H1 (cell line): ENCODE measurements at regions not wholly inside any gene's neighbourhood (a gene's known extent, or its start where the extent isn't known, plus 50 kb on each side); places are given as distances from the start of the nearest gene placed in this dataset.

ENCODE experiments used
- CTCF ChIA-PET: fragments of 300-600 bp; sonication (Branson Sonifier 250); formaldehyde crosslinking; loops from one replicate; lab custom pipeline; 2021; ENCODE audit not compliant: partially characterized antibody; lab: Charles Lee
- POLR2A ChIA-PET: fragments of 300-600 bp; sonication (Branson Sonifier 250); formaldehyde crosslinking; loops from one replicate; lab custom pipeline; 2021; ENCODE audit warnings: inconsistent platforms; ENCODE audit not compliant: partially characterized antibody; lab: Charles Lee
- DNase-seq, 2 experiments: peaks; one replicate each; pipeline versions ENCODE4 v3.0.0 to v3.0.0-alpha.2; 2010 to 2022; ENCODE audit warnings: low spot score in 2 of 2, low read depth in 1 of 2, mixed read lengths in 1 of 2
- FAIRE-seq: peaks from 2 replicates; lab custom pipeline; 2011; peaks lifted over from hg19 to GRCh38; lab: Jason Lieb, UNC
- H2AFZ ChIP-seq: 2 replicates; pipeline ENCODE4 v1.8.1; 2012; ENCODE audit warnings: low read length, inconsistent platforms
- H2AK5ac ChIP-seq: 2 replicates; pipeline ENCODE4 v1.6.1; 2013; ENCODE audit warnings: low read depth, low read length
- H2BK120ac ChIP-seq: replicated peaks from 2 replicates; pipeline ENCODE3; 2013; ENCODE audit warnings: low read depth, low read length, inconsistent platforms
- H2BK12ac ChIP-seq: 2 replicates; pipeline ENCODE4 v1.6.1; 2013; ENCODE audit warnings: low read depth, low read length
- H2BK15ac ChIP-seq: 2 replicates; pipeline ENCODE4 v1.6.1; 2013; ENCODE audit warnings: low read length
- H2BK20ac ChIP-seq: 2 replicates; pipeline ENCODE4 v1.6.1; 2013; ENCODE audit warnings: low read length
- H2BK5ac ChIP-seq: 2 replicates; pipeline ENCODE4 v1.6.1; 2013; ENCODE audit warnings: low read depth, low read length
- H3K14ac ChIP-seq: 2 replicates; pipeline ENCODE4 v1.6.1; 2013; ENCODE audit warnings: inconsistent platforms; ENCODE audit not compliant: insufficient read length
- H3K18ac ChIP-seq: 2 replicates; pipeline ENCODE4 v1.6.1; 2013; ENCODE audit warnings: low read length; ENCODE audit errors: extremely low read depth
- H3K23ac ChIP-seq: 2 replicates; pipeline ENCODE4 v1.6.1; 2013; ENCODE audit warnings: inconsistent platforms; ENCODE audit not compliant: insufficient read length
- H3K23me2 ChIP-seq: 2 replicates; pipeline ENCODE4 v1.6.1; 2013; ENCODE audit warnings: low read depth, low read length
- H3K27ac ChIP-seq: 2 replicates; pipeline ENCODE4 v1.6.1; 2011; ENCODE audit warnings: low read depth, low read length, inconsistent platforms
- H3K27me3 ChIP-seq, 4 experiments: replicated peaks in 1 of 4; 1 replicate in 1 of 4; 2 replicates in 3 of 4; pipeline versions ENCODE4 v1.6.1 to v1.8.1; 2011 to 2013; ENCODE audit warnings: low read length in 3 of 4, mild to moderate bottlenecking in 3 of 4, inconsistent platforms in 2 of 4, mixed read lengths in 2 of 4, moderate library complexity in 1 of 4; ENCODE audit not compliant: control insufficient read depth in 3 of 4, insufficient read depth in 3 of 4; ENCODE audit errors: extremely low read depth in 1 of 4
- H3K36me3 ChIP-seq, 4 experiments: 2 replicates each; pipeline versions ENCODE4 v1.6.1 to v1.8.1; 2011 to 2013; ENCODE audit warnings: mild to moderate bottlenecking in 4 of 4, low read length in 3 of 4, moderate library complexity in 2 of 4, control low read depth in 1 of 4, inconsistent platforms in 1 of 4; ENCODE audit not compliant: insufficient read depth in 4 of 4, control insufficient read depth in 2 of 4
- H3K4ac ChIP-seq: replicated peaks from 2 replicates; pipeline ENCODE3; 2013; ENCODE audit warnings: low read length, low read depth, mixed read lengths, inconsistent platforms; ENCODE audit not compliant: insufficient read length
- H3K4me1 ChIP-seq, 4 experiments: replicated peaks in 1 of 4; 1 replicate in 1 of 4; 2 replicates in 3 of 4; pipeline versions ENCODE4 v1.6.1 to v1.8.1; 2011 to 2013; ENCODE audit warnings: low read length in 3 of 4, inconsistent platforms in 2 of 4, mixed read lengths in 1 of 4; ENCODE audit not compliant: insufficient read depth in 4 of 4, control insufficient read depth in 3 of 4
- H3K4me2 ChIP-seq, 2 experiments: 2 replicates each; pipeline versions ENCODE4 v1.6.1 to v1.8.1; 2011 to 2013; ENCODE audit warnings: low read depth in 2 of 2, low read length in 2 of 2, control low read depth in 1 of 2, inconsistent platforms in 1 of 2, mild to moderate bottlenecking in 1 of 2; ENCODE audit not compliant: insufficient read depth in 1 of 2
- H3K4me3 ChIP-seq, 4 experiments: fragments of 200-600, 300-600 bp in 1 of 4; sonication (generic), shearing (Covaris generic), sonication (Bioruptor Twin) in 1 of 4; 2 replicates each; pipeline versions ENCODE4 v1.5.1 to v1.8.1; 2011 to 2016; ENCODE audit warnings: low read length in 4 of 4, low read depth in 3 of 4, control low read depth in 2 of 4, inconsistent platforms in 2 of 4, mild to moderate bottlenecking in 2 of 4, mixed read lengths in 1 of 4, moderate library complexity in 1 of 4; ENCODE audit not compliant: insufficient read depth in 2 of 4; ENCODE audit errors: extremely low read depth in 1 of 4
- H3K56ac ChIP-seq: replicated peaks from 2 replicates; pipeline ENCODE3; 2013; ENCODE audit warnings: low read depth, mild to moderate bottlenecking, mixed read lengths, low read length, inconsistent platforms; ENCODE audit not compliant: insufficient read length
- H3K79me1 ChIP-seq: 2 replicates; pipeline ENCODE4 v1.6.1; 2013; ENCODE audit warnings: low read depth, low read length, control low read depth
- H3K79me2 ChIP-seq, 2 experiments: 2 replicates each; pipeline versions ENCODE4 v1.6.1 to v1.8.1; 2012 to 2013; ENCODE audit warnings: low read length in 2 of 2, mild to moderate bottlenecking in 2 of 2, inconsistent platforms in 1 of 2; ENCODE audit not compliant: insufficient read depth in 2 of 2, control insufficient read depth in 1 of 2
- H3K9ac ChIP-seq, 4 experiments: replicated peaks in 1 of 4; 1 replicate in 1 of 4; 2 replicates in 3 of 4; pipeline versions ENCODE4 v1.6.1 to v1.8.1; 2011 to 2013; ENCODE audit warnings: low read depth in 3 of 4, low read length in 3 of 4, control low read depth in 2 of 4, mild to moderate bottlenecking in 2 of 4, moderate library complexity in 2 of 4, inconsistent platforms in 1 of 4; ENCODE audit errors: extremely low read depth in 1 of 4
- H3K9me3 ChIP-seq, 2 experiments: 2 replicates each; pipeline versions ENCODE4 v1.6.1 to v1.8.1; 2012 to 2013; ENCODE audit warnings: mild to moderate bottlenecking in 2 of 2, moderate library complexity in 2 of 2, control low read depth in 1 of 2, inconsistent platforms in 1 of 2, low read depth in 1 of 2, low read length in 1 of 2, mixed read lengths in 1 of 2; ENCODE audit not compliant: insufficient read depth in 2 of 2
- H4K20me1 ChIP-seq, 2 experiments: replicated peaks in 1 of 2; 2 replicates each; pipeline versions ENCODE3 to v1.8.1; 2011 to 2013; ENCODE audit warnings: inconsistent platforms in 2 of 2, low read length in 2 of 2, mild to moderate bottlenecking in 1 of 2; ENCODE audit not compliant: insufficient read depth in 2 of 2, control insufficient read depth in 1 of 2
- H4K5ac ChIP-seq: 2 replicates; pipeline ENCODE4 v1.6.1; 2013; ENCODE audit warnings: low read length, low read depth, mixed read lengths, inconsistent platforms; ENCODE audit not compliant: insufficient read length
- H4K8ac ChIP-seq: 2 replicates; pipeline ENCODE4 v1.8.0; 2013; ENCODE audit warnings: mild to moderate bottlenecking, moderate library complexity, low read length, inconsistent platforms; ENCODE audit not compliant: insufficient read depth; ENCODE audit errors: extremely low read depth
- H4K91ac ChIP-seq: replicated peaks from 2 replicates; pipeline ENCODE3; 2013; ENCODE audit warnings: low read length, mixed read lengths, inconsistent platforms; ENCODE audit not compliant: insufficient read length
- BACH1 ChIP-seq: IDR thresholded peaks from 2 replicates; pipeline ENCODE4 v1.6.1; 2012; ENCODE audit warnings: low read length, improper control_type of control experiment
- CBX8 ChIP-seq: fragments of 300-800, 300-1000 bp; sonication (generic); IDR thresholded peaks from 2 replicates; pipeline ENCODE4 v1.7.1; 2016; ENCODE audit warnings: low read depth, low read length, borderline replicate concordance
- GTF2F1 ChIP-seq: IDR thresholded peaks from 2 replicates; pipeline ENCODE4 v1.6.1; 2012; ENCODE audit warnings: low read depth, low read length, improper control_type of control experiment, borderline replicate concordance
- MAFK ChIP-seq: IDR thresholded peaks from 2 replicates; pipeline ENCODE4 v1.6.1; 2012; ENCODE audit warnings: low read depth, mild to moderate bottlenecking, improper control_type of control experiment, low read length
- PHF8 ChIP-seq: fragments of 200-600 bp; sonication (generic); conservative IDR thresholded peaks from 2 replicates; pipeline ENCODE4 v1.7.1; 2012; ENCODE audit warnings: low read depth, mild to moderate bottlenecking, inconsistent platforms, low read length, moderate library complexity
- POLR2AphosphoS5 ChIP-seq: IDR thresholded peaks from 2 replicates; pipeline ENCODE4 v1.6.1; 2011; ENCODE audit warnings: low read depth, low read length
- POU5F1 ChIP-seq: IDR thresholded peaks from 2 replicates; pipeline ENCODE4 v1.6.1; 2011; ENCODE audit warnings: low read depth, mild to moderate bottlenecking, low read length, moderate library complexity
- RXRA ChIP-seq: IDR thresholded peaks from 2 replicates; pipeline ENCODE4 v1.6.1; 2011; ENCODE audit warnings: low read depth, mild to moderate bottlenecking, low read length, moderate library complexity; ENCODE audit not compliant: insufficient read depth
- SIN3A ChIP-seq, 2 experiments: IDR thresholded peaks in 1 of 2; conservative IDR thresholded peaks in 1 of 2; 2 replicates each; pipeline ENCODE4 v1.6.1; 2011 to 2012; ENCODE audit warnings: low read length in 2 of 2, improper control_type of control experiment in 1 of 2, low read depth in 1 of 2, mild to moderate bottlenecking in 1 of 2
- SIX5 ChIP-seq: IDR thresholded peaks from 2 replicates; pipeline ENCODE4 v1.6.1; 2011; ENCODE audit warnings: mild to moderate bottlenecking, low read depth, low read length
- SP4 ChIP-seq: IDR thresholded peaks from 2 replicates; pipeline ENCODE4 v1.6.1; 2012; ENCODE audit warnings: low read length, inconsistent platforms
- TAF1 ChIP-seq: IDR thresholded peaks from 2 replicates; pipeline ENCODE4 v1.6.1; 2011; ENCODE audit warnings: mild to moderate bottlenecking, low read depth, low read length
- TBP ChIP-seq: IDR thresholded peaks from 2 replicates; pipeline ENCODE4 v1.6.1; 2011; ENCODE audit warnings: low read depth, low read length, improper control_type of control experiment
- ZNF274 ChIP-seq: IDR thresholded peaks from 2 replicates; pipeline ENCODE4 v1.7.0; 2012; ENCODE audit warnings: low read length, borderline replicate concordance; ENCODE audit errors: extremely low read depth
- WGBS, 2 experiments: shearing (Covaris generic) in 1 of 2; methylation state at CpG; one replicate each; pipeline versions ENCODE4 v1.1.6 to v1.1.7; 2013 to 2015; ENCODE audit warnings: low lambda C conversion rate in 2 of 2, mixed read lengths in 2 of 2, inconsistent platforms in 1 of 2, low coverage in 1 of 2, missing lambda C conversion rate in 1 of 2; ENCODE audit not compliant: insufficient replicate concordance in 2 of 2, insufficient coverage in 1 of 2, insufficient read length in 1 of 2; ENCODE audit errors: extremely low coverage in 1 of 2, missing lambda C conversion rate in 1 of 2; 5-methylcytosine and 5-hydroxymethylcytosine counted together

DNA sequence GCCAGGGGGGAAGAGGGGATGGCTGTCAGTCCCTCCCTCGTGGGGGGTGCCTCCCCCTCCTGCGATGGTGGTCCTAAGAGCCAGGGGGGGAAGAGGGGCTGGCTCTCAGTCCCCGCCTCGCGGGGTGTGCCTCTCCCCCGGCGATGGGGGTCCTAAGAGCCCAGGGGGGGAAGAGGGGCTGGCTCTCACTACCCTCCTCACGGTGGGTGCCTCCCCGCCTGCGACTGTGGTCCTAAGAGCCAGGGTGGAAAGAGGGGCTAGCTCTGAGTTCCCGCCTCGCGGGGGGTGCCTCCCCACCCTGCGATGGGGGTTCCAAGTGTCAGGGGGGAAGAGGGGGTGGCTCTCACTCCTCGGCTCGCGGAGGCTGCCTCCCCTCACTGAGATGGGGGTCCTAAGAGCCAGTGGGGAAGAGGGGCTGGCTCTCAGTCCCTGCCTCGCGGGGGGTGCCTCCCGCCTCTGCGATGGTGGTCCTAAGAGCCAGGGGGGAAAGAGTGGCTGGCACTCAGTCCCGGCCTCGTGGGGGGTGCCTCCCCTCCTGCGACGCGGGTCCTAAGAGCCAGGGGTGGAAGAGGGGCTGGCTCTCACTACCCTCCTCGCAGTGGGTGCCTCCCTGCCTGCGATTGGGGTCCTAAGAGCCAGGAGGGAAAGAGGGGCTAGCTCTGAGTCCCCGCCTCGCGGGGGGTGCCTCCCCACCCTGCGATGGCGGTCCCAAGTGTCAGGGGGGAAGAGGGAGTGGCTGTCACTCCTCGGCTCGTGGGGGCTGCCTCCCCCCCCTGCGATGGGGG lies 2325.6 kb upstream of the PCDH20 start:
- CTCF ChIA-PET, result interaction anchor here (0.7 kb wide), 1 partner anchor 1220 kb away, joined by 3 read pairs; no protein-coding TSS in a partner anchor
- TF ChIP-seq GTF2F1 (no peak), TAF1 (no peak), SIN3A (conservative IDR thresholded peaks at IDR 0.05 in 1 of 2, IDR thresholded peaks at IDR 0.05 in 1 of 2; ENCODE audit: low read depth in 1 of 2, low read length in 2 of 2) (no peak), SP4 (no peak), CBX8 (no peak), PHF8 (no peak), TBP (no peak), BACH1 (no peak), RXRA (no peak), POU5F1 (no peak), ZNF274 (no peak), POLR2AphosphoS5 (no peak), SIX5 (no peak), MAFK (no peak)

More for the DNA sequence above, 2325.6 kb upstream of the PCDH20 start:
- no peaks in the 10 kb centered on the region for H3K27me3 ChIP-seq
- no peak overlapping the region for H2BK12ac ChIP-seq
- H3K4ac ChIP-seq, result no peak overlapping the region
- no peaks in the 10 kb centered on the region for H4K20me1 ChIP-seq
- no peak overlapping the region for H2AFZ ChIP-seq
- FAIRE-seq (no peak), DNase-seq (no peak)
- H3K79me2 ChIP-seq, result no peaks in the 10 kb centered on the region
- H3K23ac ChIP-seq, result no peak overlapping the region
- H3K9ac ChIP-seq, result no peak overlapping the region
- POLR2A ChIA-PET, result no interaction called here
- H3K4me3 ChIP-seq, result no peak overlapping the region
- no peaks in the 10 kb centered on the region for H3K79me1 ChIP-seq
- H3K9me3 ChIP-seq, result peaks cover 0 to 22% of the 10 kb centered on the region in 2 experiments; a peak in 2 of 4 replicates
- H3K4me1 ChIP-seq, result no peaks in the 10 kb centered on the region
- H3K27ac ChIP-seq, result no peak overlapping the region
- H2BK15ac ChIP-seq, result no peak overlapping the region
- H3K23me2 ChIP-seq, result no peaks in the 10 kb centered on the region
- no peak overlapping the region for H2BK120ac ChIP-seq
- no peak overlapping the region for H3K56ac ChIP-seq
- no peak overlapping the region for H3K4me2 ChIP-seq
- no peak overlapping the region for H4K5ac ChIP-seq
- H3K36me3 ChIP-seq, result no peaks in the 10 kb centered on the region
- H4K91ac ChIP-seq, result no peak overlapping the region
- peak overlapping the region; percentile 25; the same call in 1 of the 2 replicates for H4K8ac ChIP-seq
- H2AK5ac ChIP-seq, result no peak overlapping the region
- WGBS, 2 experiments, result 94% methylated on average over 12 of the region's 36 CpGs; no CpG with 5 or more reads in 1 of the 2 experiments
- H2BK5ac ChIP-seq, result no peak overlapping the region
- H3K18ac ChIP-seq, result no peak overlapping the region
- no peak overlapping the region for H2BK20ac ChIP-seq
- no peak overlapping the region for H3K14ac ChIP-seq
